ENCODE measurements at regions not wholly inside any gene's neighbourhood (a gene's known extent, or its start where the extent isn't known, plus 50 kb on each side); places are given as distances from the start of the nearest gene placed in this dataset.

GRCh38 chr14:71472356-71473340, 459.6 kb upstream of the RGS6 start:
- H3K4me2 ChIP-seq (ENCODE audit: low read length): no peak overlapping the region

More at GRCh38 chr14:71472356-71473340, 459.6 kb upstream of the RGS6 start:
- no peaks in the 10 kb centered on the region for H3K9me3 ChIP-seq (ENCODE audit: low read length)
- H3F3A ChIP-seq (ENCODE audit: insufficient read depth, low read length, poor library complexity, severe bottlenecking): no peaks in the 10 kb centered on the region
- no peak overlapping the region for H3K27ac ChIP-seq (ENCODE audit: low read length)
- H3K27me3 ChIP-seq (ENCODE audit: insufficient read depth, low read depth, low read length): no peaks in the 10 kb centered on the region
- H3K4me3 ChIP-seq (ENCODE audit: low read length): no peak overlapping the region
- H3K9ac ChIP-seq (ENCODE audit: low read length): no peak overlapping the region
- no peaks in the 10 kb centered on the region for H3K9me2 ChIP-seq (ENCODE audit: insufficient read depth, low read length)
- H3K36me3 ChIP-seq (ENCODE audit: insufficient read depth, low read length): no peaks in the 10 kb centered on the region
- H2AFZ ChIP-seq (ENCODE audit: low read depth, low read length): no peak overlapping the region
- no peaks in the 10 kb centered on the region for H4K20me1 ChIP-seq (ENCODE audit: insufficient read depth)
- H3K79me2 ChIP-seq (replicated peaks; ENCODE audit: insufficient read depth, low read length): no peaks in the 10 kb centered on the region
- TF ChIP-seq SMC3 (conservative IDR thresholded peaks at IDR 0.05; ENCODE audit: poor library complexity) (no peak), RAD21 (conservative IDR thresholded peaks at IDR 0.05) (no peak), MXI1 (conservative IDR thresholded peaks at IDR 0.05; ENCODE audit: poor library complexity, severe bottlenecking) (no peak), EZH2 (IDR thresholded peaks at IDR 0.05; ENCODE audit: borderline replicate concordance, insufficient read depth, low read length, poor library complexity, severe bottlenecking) (no peak), TAF1 (IDR thresholded peaks at IDR 0.05; ENCODE audit: low read depth) (no peak), POLR2AphosphoS5 (IDR thresholded peaks at IDR 0.05) (no peak), EP300 (conservative IDR thresholded peaks at IDR 0.05; ENCODE audit: poor library complexity, severe bottlenecking) (no peak), CTCF (IDR thresholded peaks at IDR 0.05; ENCODE audit: poor library complexity, severe bottlenecking) (no peak), REST (IDR thresholded peaks at IDR 0.05; ENCODE audit: borderline replicate concordance) (no peak)
